ENCODE measurements at regions not wholly inside any gene's neighbourhood (a gene's known extent, or its start where the extent isn't known, plus 50 kb on each side); places are given as distances from the start of the nearest gene placed in this dataset.

DNA sequence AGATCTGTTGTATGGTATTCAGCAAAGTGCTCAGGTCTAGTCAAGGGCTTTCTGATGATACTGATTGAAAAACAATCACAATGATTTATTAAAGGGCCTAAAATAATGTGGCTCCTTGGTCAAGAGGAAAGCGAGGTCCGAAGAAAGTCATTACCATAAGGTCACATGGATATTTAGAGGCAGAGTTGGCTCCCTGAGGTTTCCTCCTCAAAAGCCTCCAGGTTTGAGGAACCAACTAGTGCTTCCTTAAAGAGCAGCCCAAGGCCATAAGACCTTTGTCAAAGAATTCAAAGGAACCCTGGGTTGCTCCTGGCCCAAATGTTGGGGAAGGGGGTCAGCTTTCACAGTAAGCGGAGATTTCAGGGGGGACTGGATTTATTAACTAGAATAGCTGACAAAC lies 280.7 kb upstream of the ATP5MC3 start:
- DNase-seq (ENCODE audit: missing footprints): no peak
- intact Hi-C loops (cut with DNase I): no loop called here
- ATAC-seq: no peak

GRCh38 chr2:175461839-175462238 lies 280.3 kb upstream of the ATP5MC3 start:
- ATAC-seq (no peak), DNase-seq (ENCODE audit: missing footprints) (no peak)
- intact Hi-C loops (cut with DNase I): no loop called here

DNA sequence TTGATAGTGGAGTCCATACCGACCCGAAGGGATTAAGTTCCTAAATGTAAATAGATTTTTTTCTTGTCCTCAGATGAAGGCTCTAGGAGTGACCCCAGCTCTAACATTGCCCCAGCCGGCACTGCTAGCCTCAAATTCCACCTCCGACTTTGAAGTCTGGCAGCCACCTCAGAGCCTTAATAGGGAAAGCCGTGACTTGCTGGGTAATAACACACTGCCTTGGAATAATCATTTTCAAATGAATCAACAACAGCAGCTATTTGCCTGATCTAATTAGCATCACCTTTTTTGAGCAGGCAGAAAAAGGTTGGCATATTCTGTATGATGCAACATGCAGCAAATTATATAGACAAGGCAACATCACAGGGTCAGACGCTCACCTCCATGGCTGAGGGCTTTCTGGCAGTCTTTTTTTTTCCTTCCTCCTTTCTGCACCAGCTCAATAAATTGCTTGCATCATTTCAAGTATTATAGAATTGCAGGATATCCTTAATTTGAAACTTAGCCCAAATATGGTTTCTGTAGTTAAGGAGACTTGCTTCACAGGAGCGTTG lies 276.5 kb upstream of the ATP5MC3 start:
- ATAC-seq: no peak

GRCh38 chr2:175454953-175455389 lies 273.5 kb upstream of the ATP5MC3 start:
- DNase-seq (ENCODE audit: missing footprints): no peak
- ATAC-seq: no peak
- intact Hi-C loops (cut with DNase I): no loop called here

More for the DNA sequence above, 276.5 kb upstream of the ATP5MC3 start:
- no peak for DNase-seq (ENCODE audit: missing footprints)
- intact Hi-C loops (cut with DNase I): no loop called here

GRCh38 chr2:175450029-175450760 lies 268.7 kb upstream of the ATP5MC3 start:
- ATAC-seq (no peak), DNase-seq (ENCODE audit: missing footprints) (no peak)
- intact Hi-C loops (cut with DNase I): no loop called here

- ATAC-seq (no peak), DNase-seq (ENCODE audit: missing footprints) (no peak)
- intact Hi-C loops (cut with DNase I): no loop called here
Observed at GRCh38 chr2:175449616-175450015, 268.1 kb upstream of the ATP5MC3 start.

GRCh38 chr2:175446201-175446600 lies 264.7 kb upstream of the ATP5MC3 start:
- DNase-seq (ENCODE audit: missing footprints) (no peak), ATAC-seq (no peak)
- intact Hi-C loops (cut with DNase I): no loop called here

DNA sequence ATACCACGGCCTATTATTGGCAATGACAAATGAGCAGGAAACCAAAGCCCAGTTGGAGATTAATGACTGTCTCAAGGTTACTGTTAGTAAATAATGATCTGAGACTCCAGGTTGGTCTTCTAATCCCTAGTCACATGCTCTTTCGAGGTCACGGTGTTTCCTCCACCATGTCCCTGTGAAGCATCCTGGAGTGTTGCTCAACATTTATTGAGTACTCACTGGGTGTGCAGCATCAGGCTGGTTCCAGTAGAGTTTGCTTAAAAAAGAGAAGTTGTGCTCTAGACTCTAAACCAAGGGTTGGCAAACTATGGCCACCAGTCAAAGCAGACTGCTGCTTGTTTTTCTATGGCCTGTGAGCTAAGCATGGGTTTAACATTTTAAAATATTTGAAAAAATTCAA lies 263.8 kb upstream of the ATP5MC3 start:
- DNase-seq (ENCODE audit: missing footprints) (no peak), ATAC-seq (no peak)

GRCh38 chr2:175442441-175442840 lies 260.9 kb upstream of the ATP5MC3 start:
- ATAC-seq: no peak
- intact Hi-C loops (cut with DNase I): no loop called here
- DNase-seq (ENCODE audit: missing footprints): no peak

More for the DNA sequence above, 263.8 kb upstream of the ATP5MC3 start:
- intact Hi-C loops (cut with DNase I): no loop called here

DNA sequence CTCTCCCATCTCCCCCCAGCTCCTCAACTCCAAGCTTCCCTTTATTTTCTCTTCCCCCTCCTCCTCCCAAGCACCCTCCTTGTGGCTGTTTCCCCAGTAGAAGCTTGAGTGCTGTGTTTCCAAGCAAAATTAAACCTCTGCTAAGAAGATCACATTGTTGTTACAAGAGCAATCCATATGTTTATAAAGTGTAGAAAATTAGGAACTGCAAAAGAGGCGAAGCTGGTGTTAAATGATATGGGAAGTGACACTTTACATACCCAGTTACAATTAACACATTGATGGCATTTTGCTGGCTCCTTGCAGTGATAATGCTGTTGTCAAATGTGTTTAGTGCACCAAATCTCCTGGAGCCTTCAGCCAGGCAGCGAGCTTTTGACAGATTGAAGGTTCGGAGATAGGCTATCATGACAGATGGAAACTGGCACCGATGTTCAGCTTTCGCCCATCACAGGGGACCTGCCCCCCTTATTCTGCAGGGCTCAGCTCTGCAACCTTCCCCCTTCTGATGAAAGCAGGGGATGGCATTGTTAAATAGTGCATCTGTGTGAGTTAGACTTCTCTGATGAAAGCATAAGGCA lies 259.8 kb upstream of the ATP5MC3 start:
- DNase-seq (ENCODE audit: missing footprints): no peak
- ATAC-seq: no peak
- intact Hi-C loops (cut with DNase I): no loop called here

- intact Hi-C loops (cut with DNase I): no loop called here
- ATAC-seq (no peak), DNase-seq (ENCODE audit: missing footprints) (no peak)
Observed at GRCh38 chr2:175439416-175439815, 257.9 kb upstream of the ATP5MC3 start.

- ATAC-seq: no peak
- no peak for DNase-seq (ENCODE audit: missing footprints)
- intact Hi-C loops (cut with DNase I): no loop called here
Observed at GRCh38 chr2:175437167-175437566, 255.7 kb upstream of the ATP5MC3 start.

DNA sequence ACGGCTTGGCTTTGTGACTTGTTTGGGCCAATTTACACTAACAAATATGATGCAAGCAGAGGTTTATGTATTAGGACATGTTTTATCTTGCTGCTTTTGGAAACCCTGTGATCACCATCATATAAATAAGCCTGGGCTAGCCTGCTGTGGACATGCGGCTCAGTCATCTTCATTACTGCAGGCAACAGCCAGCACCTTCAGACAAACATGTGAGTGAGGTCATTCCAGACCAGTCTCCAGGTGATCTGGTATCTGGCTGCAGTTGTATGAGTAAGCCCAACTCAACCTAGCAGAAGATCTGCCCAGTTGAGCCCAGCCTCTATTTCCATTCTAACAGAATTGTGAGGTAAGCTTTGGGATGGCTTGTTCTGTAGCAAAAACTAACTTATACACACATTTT lies 254.6 kb upstream of the ATP5MC3 start:
- ATAC-seq (no peak), DNase-seq (ENCODE audit: missing footprints) (no peak)
- intact Hi-C loops (cut with DNase I): no loop called here

- intact Hi-C loops (cut with DNase I): no loop called here
- ATAC-seq: no peak
Observed at GRCh38 chr2:175435012-175435411, 253.5 kb upstream of the ATP5MC3 start.

GRCh38 chr2:175432793-175433192 lies 251.3 kb upstream of the ATP5MC3 start:
- ATAC-seq: no peak
- intact Hi-C loops (cut with DNase I): no loop called here
- DNase-seq (ENCODE audit: missing footprints): no peak

More at GRCh38 chr2:175435012-175435411, 253.5 kb upstream of the ATP5MC3 start:
- no peak for DNase-seq (ENCODE audit: missing footprints)

DNA sequence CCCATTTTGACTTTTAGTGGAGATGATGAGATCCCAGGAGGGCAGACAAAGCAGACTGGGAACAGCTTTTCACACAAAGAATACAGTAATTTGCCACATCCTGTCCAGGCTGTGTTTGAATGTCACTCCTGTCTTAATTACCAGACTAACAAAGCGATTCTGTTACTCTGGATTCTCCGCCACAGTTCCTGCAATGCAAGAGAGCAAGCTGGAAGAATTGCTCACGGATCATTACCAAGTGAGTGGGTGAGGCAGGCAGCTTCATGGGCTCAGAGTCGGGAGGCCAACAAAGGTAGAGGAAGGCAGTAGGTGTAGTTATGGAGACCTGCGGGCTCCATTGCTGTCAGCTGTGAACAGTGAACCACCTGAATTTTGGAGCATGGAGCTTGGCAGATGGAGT lies 250.5 kb upstream of the ATP5MC3 start:
- DNase-seq (ENCODE audit: missing footprints) (no peak), ATAC-seq (no peak)
- intact Hi-C loops (cut with DNase I): no loop called here

DNA sequence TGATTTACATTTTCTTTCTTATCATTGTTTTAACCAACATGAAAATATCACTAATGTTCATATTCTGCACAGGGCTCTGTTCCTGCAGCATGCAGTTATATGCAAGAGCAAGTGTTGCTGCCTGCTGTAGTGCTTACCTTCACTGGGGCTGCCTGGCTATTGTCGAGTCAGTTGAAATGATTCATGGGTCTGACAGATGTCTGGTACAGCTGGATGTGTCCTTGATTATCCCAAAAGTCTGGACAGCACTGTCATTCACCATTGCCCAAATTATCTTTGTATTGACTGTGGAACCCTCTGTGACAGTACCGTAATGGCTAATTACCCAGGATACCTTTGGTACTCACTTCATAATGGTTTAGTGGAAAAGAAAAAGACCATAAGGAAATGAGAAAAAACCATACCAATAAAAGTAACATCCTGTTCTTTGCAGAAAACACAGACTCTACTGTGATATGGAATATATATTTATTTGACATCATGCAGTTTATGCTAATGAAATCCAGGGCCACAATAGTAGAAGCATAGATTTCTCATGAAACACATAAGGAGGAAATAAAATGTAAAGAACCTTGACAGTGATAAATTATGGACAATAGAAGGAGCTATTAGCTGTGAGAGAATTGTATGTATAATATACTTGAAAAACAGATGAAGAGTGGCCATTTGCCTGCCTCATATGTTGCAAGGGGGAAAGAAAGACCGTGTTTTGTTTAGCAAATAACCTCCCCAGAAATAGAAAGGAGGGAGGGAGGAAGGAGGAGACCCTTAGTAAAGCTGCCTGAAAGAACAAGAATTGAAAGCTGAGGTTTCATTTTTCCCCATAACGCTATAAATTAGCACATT lies 249.8 kb upstream of the ATP5MC3 start:
- ATAC-seq (no peak), DNase-seq (ENCODE audit: missing footprints) (no peak)
- intact Hi-C loops (cut with DNase I): no loop called here

GRCh38 chr2:175430236-175430635 lies 248.7 kb upstream of the ATP5MC3 start:
- intact Hi-C loops (cut with DNase I): no loop called here

GRCh38 chr2:175418224-175418835 lies 236.8 kb upstream of the ATP5MC3 start:
- ATAC-seq (no peak), DNase-seq (ENCODE audit: missing footprints) (no peak)
- intact Hi-C loops (cut with DNase I): loop anchor here (5.0 kb wide), 1 partner anchor 669 kb away; no protein-coding TSS in a partner anchor

More at GRCh38 chr2:175430236-175430635, 248.7 kb upstream of the ATP5MC3 start:
- ATAC-seq (no peak), DNase-seq (ENCODE audit: missing footprints) (no peak)
